Sigmoid colon (tissue), 6 donors: ENCODE measurements at regions not wholly inside any gene's neighbourhood (a gene's known extent, or its start where the extent isn't known, plus 50 kb on each side); places are given as distances from the start of the nearest gene placed in this dataset.

Source experiments
- DNase-seq: peaks from one replicate; pipeline ENCODE4 v3.0.0-alpha.2; 2019
- H3K27ac ChIP-seq, 4 donors: fragments of 200-600 bp; sonication (generic); one replicate each; pipeline ENCODE4 v1.5.1; 2016 to 2019; ENCODE audit warnings: mild to moderate bottlenecking in 1 of 4
- H3K27me3 ChIP-seq, 3 donors: fragments of 200-600 bp; sonication (generic); one replicate each; pipeline ENCODE4 v1.5.1; 2019; ENCODE audit warnings: mild to moderate bottlenecking in 1 of 3
- H3K36me3 ChIP-seq, 4 donors: fragments of 200-600 bp; sonication (generic); one replicate each; pipeline ENCODE4 v1.5.1; 2016 to 2019
- H3K4me1 ChIP-seq, 4 donors: fragments of 200-600 bp; sonication (generic); one replicate each; pipeline ENCODE4 v1.5.1; 2017 to 2019
- H3K4me3 ChIP-seq, 4 donors: fragments of 200-600 bp; sonication (generic); one replicate each; pipeline ENCODE4 v1.5.1; 2017 to 2019; ENCODE audit warnings: mild to moderate bottlenecking in 2 of 4, moderate library complexity in 1 of 4
- H3K9me3 ChIP-seq, 4 donors: fragments of 200-600 bp in 3 of 4; sonication (generic) in 3 of 4; one replicate each; pipeline versions ENCODE4 v1.5.1 to v1.6.1; 2013 to 2019
- CTCF ChIP-seq, 4 experiments: fragments of 450-650 bp in 3 of 4; fragments of 200-600 bp in 1 of 4; IDR thresholded peaks; one replicate each; pipeline ENCODE4 v1.5.1; 2016 to 2019; ENCODE audit warnings: antibody characterized with exemption in 4 of 4, mild to moderate bottlenecking in 3 of 4, moderate library complexity in 2 of 4
- EP300 ChIP-seq, 4 donors: sonication (generic); formaldehyde crosslinking; IDR thresholded peaks; one replicate each; pipeline ENCODE4 v1.6.1; 2017; ENCODE audit warnings: antibody characterized with exemption in 4 of 4
- POLR2A ChIP-seq, 2 donors: fragments of 450-650 bp; IDR thresholded peaks; one replicate each; pipeline ENCODE4 v1.6.1; 2016; ENCODE audit warnings: antibody characterized with exemption in 2 of 2, mild to moderate bottlenecking in 2 of 2, moderate library complexity in 2 of 2
- POLR2AphosphoS5 ChIP-seq, 4 donors: sonication (generic); formaldehyde crosslinking; IDR thresholded peaks; one replicate each; pipeline ENCODE4 v1.6.1; 2017; ENCODE audit warnings: antibody characterized with exemption in 4 of 4
- WGBS, 2 donors: extraction: QIAGEN DNeasy Blood & Tissue Kit; methylation state at CpG; one replicate each; pipeline ENCODE4 v1.1.7; 2013; 5-methylcytosine and 5-hydroxymethylcytosine counted together
- intact Hi-C: fragments of 100-400 bp; cut with DNase I; formaldehyde crosslinking; loops from one replicate; pipeline ENCODE4 v1.15.1; 2023
- donor health status: healthy with polysubstance abuse.
- donor health status: healthy.

GRCh38 chr2:238730881-238731280 is 117.0 kb upstream of the TWIST2 start:
- Histone ChIP-seq H3K36me3 (no peaks in the 10 kb centered on the region), H3K4me3 (no peak overlapping the region), H3K27ac (peak overlapping the region in 2 of 4 donors; percentile 95), H3K27me3 (no peaks in the 10 kb centered on the region), H3K4me1 (peaks cover 0 to 45% (median 43%) of the 10 kb centered on the region in 4 donors), H3K9me3 (no peaks in the 10 kb centered on the region)
- DNase-seq = no peak
- intact Hi-C loops = no loop called here
- WGBS, 2 donors = 85 to 93% methylated on average over 4 of the region's 4 CpGs
- TF ChIP-seq CTCF (IDR thresholded peaks at IDR 0.05) (no peak), POLR2AphosphoS5 (IDR thresholded peaks at IDR 0.05) (no peak), EP300 (IDR thresholded peaks at IDR 0.05) (no peak), POLR2A (IDR thresholded peaks at IDR 0.05) (no peak)

GRCh38 chr2:238731961-238732360 is 115.9 kb upstream of the TWIST2 start:
- Histone ChIP-seq H3K27me3 (no peaks in the 10 kb centered on the region), H3K4me3 (no peak overlapping the region), H3K27ac (peak overlapping the region in 1 of 4 donors; percentile 11), H3K4me1 (peaks cover 0 to 37% (median 36%) of the 10 kb centered on the region in 4 donors), H3K36me3 (no peaks in the 10 kb centered on the region), H3K9me3 (no peaks in the 10 kb centered on the region)
- TF ChIP-seq POLR2AphosphoS5 (IDR thresholded peaks at IDR 0.05) (peak in 1 of 4 donors; percentile 30), CTCF (IDR thresholded peaks at IDR 0.05) (no peak), POLR2A (IDR thresholded peaks at IDR 0.05) (no peak), EP300 (IDR thresholded peaks at IDR 0.05) (no peak)
- intact Hi-C loops = no loop called here
- DNase-seq = no peak
- WGBS, 2 donors = 69 to 70% methylated on average over 3 of the region's 3 CpGs

GRCh38 chr2:238738917-238739316 is 109.0 kb upstream of the TWIST2 start:
- WGBS, 2 donors = 73 to 83% methylated on average over 6 of the region's 6 CpGs
- no peaks in the 10 kb centered on the region for H3K9me3 ChIP-seq
- intact Hi-C loops = no loop called here
- no peaks in the 10 kb centered on the region for H3K27me3 ChIP-seq
- peaks cover 0 to 26% (median 11%) of the 10 kb centered on the region in 4 donors for H3K4me1 ChIP-seq
- no peak for DNase-seq
- H3K36me3 ChIP-seq = no peaks in the 10 kb centered on the region
- no peak overlapping the region for H3K4me3 ChIP-seq
- H3K27ac ChIP-seq = no peak overlapping the region
- no peak for TF ChIP-seq POLR2AphosphoS5 (IDR thresholded peaks at IDR 0.05)
- no peak for TF ChIP-seq POLR2A (IDR thresholded peaks at IDR 0.05)
- no peak for TF ChIP-seq EP300 (IDR thresholded peaks at IDR 0.05)
- no peak for TF ChIP-seq CTCF (IDR thresholded peaks at IDR 0.05)

GRCh38 chr2:238739668-238740067 is 108.2 kb upstream of the TWIST2 start:
- DNase-seq = no peak
- no peak overlapping the region for H3K4me3 ChIP-seq
- H3K4me1 ChIP-seq = peaks cover 0 to 26% (median 11%) of the 10 kb centered on the region in 4 donors
- no peaks in the 10 kb centered on the region for H3K9me3 ChIP-seq
- 68 to 81% methylated on average over 5 of the region's 5 CpGs for WGBS, 2 donors
- H3K27me3 ChIP-seq = no peaks in the 10 kb centered on the region
- no peak overlapping the region for H3K27ac ChIP-seq
- H3K36me3 ChIP-seq = no peaks in the 10 kb centered on the region
- TF ChIP-seq EP300 (IDR thresholded peaks at IDR 0.05) = no peak
- no peak for TF ChIP-seq POLR2AphosphoS5 (IDR thresholded peaks at IDR 0.05)
- no peak for TF ChIP-seq CTCF (IDR thresholded peaks at IDR 0.05)
- no peak for TF ChIP-seq POLR2A (IDR thresholded peaks at IDR 0.05)
- intact Hi-C loops = loop anchor here (5.0 kb wide), 1 partner anchor 43 kb away; no protein-coding TSS in a partner anchor

GRCh38 chr2:238741277-238741676 is 106.6 kb upstream of the TWIST2 start:
- Histone ChIP-seq H3K27ac (peak overlapping the region in 1 of 4 donors; percentile 64), H3K4me1 (peaks cover 0 to 26% (median 11%) of the 10 kb centered on the region in 4 donors), H3K36me3 (no peaks in the 10 kb centered on the region), H3K27me3 (no peaks in the 10 kb centered on the region), H3K9me3 (no peaks in the 10 kb centered on the region), H3K4me3 (no peak overlapping the region)
- no peak for DNase-seq
- WGBS, 2 donors = 69 to 78% methylated on average over 2 of the region's 2 CpGs
- no peak for TF ChIP-seq POLR2A (IDR thresholded peaks at IDR 0.05)
- TF ChIP-seq POLR2AphosphoS5 (IDR thresholded peaks at IDR 0.05) = no peak
- no peak for TF ChIP-seq EP300 (IDR thresholded peaks at IDR 0.05)
- TF ChIP-seq CTCF (IDR thresholded peaks at IDR 0.05) = no peak
- intact Hi-C loops = loop anchor here (5.0 kb wide), 1 partner anchor 41 kb away; no protein-coding TSS in a partner anchor
